ENCODE measurements at regions not wholly inside any gene's neighbourhood (a gene's known extent, or its start where the extent isn't known, plus 50 kb on each side); places are given as distances from the start of the nearest gene placed in this dataset.

DNA sequence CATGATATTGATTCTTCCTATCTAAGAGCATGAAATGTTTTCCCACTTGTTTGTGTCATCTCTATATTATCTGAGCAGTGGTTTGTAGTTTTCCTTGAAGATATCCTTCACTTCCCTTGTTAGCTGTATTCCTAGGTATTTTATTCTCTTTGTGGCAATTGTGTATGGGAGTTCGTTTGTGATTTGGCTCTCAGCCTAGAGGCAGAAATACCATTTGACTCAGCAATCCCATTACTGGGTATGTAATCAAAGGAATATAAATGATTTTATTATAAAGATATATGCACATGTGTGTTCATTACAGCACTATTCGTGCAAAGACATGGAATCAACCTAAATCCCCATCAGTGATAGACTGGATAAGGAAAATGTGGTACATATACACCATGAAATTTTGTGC lies 172.7 kb upstream of the IL15 start:
- no peak for TF ChIP-seq NR2C2 (CRISPR knock-in tag; IDR thresholded peaks at IDR 0.05; ENCODE audit: borderline replicate concordance)
- TF ChIP-seq, protein P1, sequence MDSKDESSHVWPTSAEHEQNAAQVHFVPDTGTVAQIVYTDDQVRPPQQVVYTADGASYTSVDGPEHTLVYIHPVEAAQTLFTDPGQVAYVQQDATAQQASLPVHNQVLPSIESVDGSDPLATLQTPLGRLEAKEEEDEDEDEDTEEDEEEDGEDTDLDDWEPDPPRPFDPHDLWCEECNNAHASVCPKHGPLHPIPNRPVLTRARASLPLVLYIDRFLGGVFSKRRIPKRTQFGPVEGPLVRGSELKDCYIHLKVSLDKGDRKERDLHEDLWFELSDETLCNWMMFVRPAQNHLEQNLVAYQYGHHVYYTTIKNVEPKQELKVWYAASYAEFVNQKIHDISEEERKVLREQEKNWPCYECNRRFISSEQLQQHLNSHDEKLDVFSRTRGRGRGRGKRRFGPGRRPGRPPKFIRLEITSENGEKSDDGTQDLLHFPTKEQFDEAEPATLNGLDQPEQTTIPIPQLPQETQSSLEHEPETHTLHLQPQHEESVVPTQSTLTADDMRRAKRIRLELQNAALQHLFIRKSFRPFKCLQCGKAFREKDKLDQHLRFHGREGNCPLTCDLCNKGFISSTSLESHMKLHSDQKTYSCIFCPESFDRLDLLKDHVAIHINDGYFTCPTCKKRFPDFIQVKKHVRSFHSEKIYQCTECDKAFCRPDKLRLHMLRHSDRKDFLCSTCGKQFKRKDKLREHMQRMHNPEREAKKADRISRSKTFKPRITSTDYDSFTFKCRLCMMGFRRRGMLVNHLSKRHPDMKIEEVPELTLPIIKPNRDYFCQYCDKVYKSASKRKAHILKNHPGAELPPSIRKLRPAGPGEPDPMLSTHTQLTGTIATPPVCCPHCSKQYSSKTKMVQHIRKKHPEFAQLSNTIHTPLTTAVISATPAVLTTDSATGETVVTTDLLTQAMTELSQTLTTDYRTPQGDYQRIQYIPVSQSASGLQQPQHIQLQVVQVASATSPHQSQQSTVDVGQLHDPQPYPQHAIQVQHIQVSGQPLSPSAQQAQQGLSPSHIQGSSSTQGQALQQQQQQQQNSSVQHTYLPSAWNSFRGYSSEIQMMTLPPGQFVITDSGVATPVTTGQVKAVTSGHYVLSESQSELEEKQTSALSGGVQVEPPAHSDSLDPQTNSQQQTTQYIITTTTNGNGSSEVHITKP (CRISPR knock-in tag; IDR thresholded peaks at IDR 0.05; ENCODE audit: low read depth), result no peak
- TF ChIP-seq, protein P2, sequence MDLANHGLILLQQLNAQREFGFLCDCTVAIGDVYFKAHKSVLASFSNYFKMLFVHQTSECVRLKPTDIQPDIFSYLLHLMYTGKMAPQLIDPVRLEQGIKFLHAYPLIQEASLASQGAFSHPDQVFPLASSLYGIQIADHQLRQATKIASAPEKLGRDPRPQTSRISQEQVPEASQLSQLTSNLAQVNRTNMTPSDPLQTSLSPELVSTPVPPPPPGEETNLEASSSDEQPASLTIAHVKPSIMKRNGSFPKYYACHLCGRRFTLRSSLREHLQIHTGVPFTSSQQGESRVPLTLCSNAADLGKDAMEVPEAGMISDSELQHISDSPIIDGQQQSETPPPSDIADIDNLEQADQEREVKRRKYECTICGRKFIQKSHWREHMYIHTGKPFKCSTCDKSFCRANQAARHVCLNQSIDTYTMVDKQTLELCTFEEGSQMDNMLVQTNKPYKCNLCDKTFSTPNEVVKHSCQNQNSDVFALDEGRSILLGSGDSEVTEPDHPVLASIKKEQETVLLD (CRISPR knock-in tag; IDR thresholded peaks at IDR 0.05; ENCODE audit: low read depth), result no peak
- no peak for TF ChIP-seq NR1H2 (CRISPR knock-in tag; IDR thresholded peaks at IDR 0.05; ENCODE audit: borderline replicate concordance, low read depth)
